Prostate gland (tissue), 2 donors: ENCODE measurements at regions not wholly inside any gene's neighbourhood (a gene's known extent, or its start where the extent isn't known, plus 50 kb on each side); places are given as distances from the start of the nearest gene placed in this dataset.
A peak's percentile ranks its signal among the peaks of the same experiment; 100 is the strongest.

Source experiments
- DNase-seq: peaks from one replicate; pipeline ENCODE4 v3.0.0-alpha.2; 2019; ENCODE audit warnings: low spot score
- H3K27ac ChIP-seq, 2 donors: fragments of 200-600 bp; sonication (generic); 2 replicates each; pipeline ENCODE4 v1.5.1; 2017 to 2019
- H3K27me3 ChIP-seq: fragments of 200-600 bp; sonication (generic); replicated peaks from 2 replicates; pipeline ENCODE4 v1.5.1; 2019; ENCODE audit not compliant: insufficient read depth
- H3K36me3 ChIP-seq, 2 donors: fragments of 200-600 bp; sonication (generic); 1 replicate in 1 of 2; 2 replicates in 1 of 2; pipeline versions ENCODE4 v1.5.1 to v1.8.1; 2017 to 2019
- H3K4me1 ChIP-seq: fragments of 200-600 bp; sonication (generic); replicated peaks from 2 replicates; pipeline ENCODE4 v1.5.1; 2019
- H3K4me3 ChIP-seq, 2 donors: fragments of 200-600 bp; sonication (generic); 2 replicates each; pipeline ENCODE4 v1.5.1; 2017 to 2019
- H3K9me3 ChIP-seq: fragments of 200-600 bp; sonication (generic); 2 replicates; pipeline ENCODE4 v1.5.1; 2017
- POLR2A ChIP-seq: fragments of 450-650 bp; IDR thresholded peaks from one replicate; pipeline ENCODE4 v1.6.1; 2016; ENCODE audit warnings: antibody characterized with exemption, mild to moderate bottlenecking
- POLR2AphosphoS5 ChIP-seq: sonication (generic); formaldehyde crosslinking; IDR thresholded peaks from one replicate; pipeline ENCODE4 v1.6.1; 2017; ENCODE audit warnings: antibody characterized with exemption
- WGBS: methylation state at CpG from one replicate; pipeline ENCODE4 v1.1.5; 2018; 5-methylcytosine and 5-hydroxymethylcytosine counted together
- intact Hi-C: fragments of 100-400 bp; cut with DNase I; formaldehyde crosslinking; loops from one replicate; pipeline ENCODE4 v1.14.2; 2022
- TF ChIP-seq, protein P1 (sequence below), 4 experiments: fragments of 200-600 bp in 2 of 4; fragments of 450-650 bp in 2 of 4; sonication (generic) in 2 of 4; IDR thresholded peaks; 1 replicate in 3 of 4; 2 replicates in 1 of 4; pipeline ENCODE4 v1.5.1; 2016 to 2019; ENCODE audit warnings: antibody characterized with exemption in 4 of 4, mild to moderate bottlenecking in 2 of 4, moderate library complexity in 2 of 4

DNA sequence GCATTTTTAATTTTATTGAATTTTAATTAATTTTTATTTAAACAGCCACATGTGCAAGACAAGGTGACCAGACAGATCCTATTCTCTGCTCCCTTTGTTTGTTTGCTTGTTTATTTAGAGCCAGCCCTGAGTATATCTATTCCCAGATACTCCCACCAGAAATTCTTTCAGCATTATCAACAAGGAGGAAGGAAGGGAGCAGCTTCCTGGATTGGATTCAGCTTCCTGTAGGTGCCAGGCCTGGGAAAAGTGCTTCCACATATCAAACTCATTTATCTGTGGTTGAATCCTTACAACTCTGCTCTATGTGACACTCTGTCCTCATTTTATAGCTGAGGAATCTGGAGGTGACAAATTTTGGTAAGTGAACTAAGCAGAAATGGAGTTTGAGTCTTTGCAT is 60.5 kb upstream of the KLF7 start:
- Histone ChIP-seq H3K36me3 (no peaks in the 10 kb centered on the region), H3K4me3 (no peak overlapping the region), H3K9me3 (no peaks in the 10 kb centered on the region), H3K27ac (no peak overlapping the region), H3K27me3 (no peaks in the 10 kb centered on the region), H3K4me1 (peaks cover 10% of the 10 kb centered on the region)
- intact Hi-C loops = loop anchor here (5.0 kb wide), 1 partner anchor 59 kb away; the partner anchor contains the start of gene KLF7
- DNase-seq = no peak
- TF ChIP-seq POLR2A (no peak), POLR2AphosphoS5 (no peak)
- TF ChIP-seq, protein P1, sequence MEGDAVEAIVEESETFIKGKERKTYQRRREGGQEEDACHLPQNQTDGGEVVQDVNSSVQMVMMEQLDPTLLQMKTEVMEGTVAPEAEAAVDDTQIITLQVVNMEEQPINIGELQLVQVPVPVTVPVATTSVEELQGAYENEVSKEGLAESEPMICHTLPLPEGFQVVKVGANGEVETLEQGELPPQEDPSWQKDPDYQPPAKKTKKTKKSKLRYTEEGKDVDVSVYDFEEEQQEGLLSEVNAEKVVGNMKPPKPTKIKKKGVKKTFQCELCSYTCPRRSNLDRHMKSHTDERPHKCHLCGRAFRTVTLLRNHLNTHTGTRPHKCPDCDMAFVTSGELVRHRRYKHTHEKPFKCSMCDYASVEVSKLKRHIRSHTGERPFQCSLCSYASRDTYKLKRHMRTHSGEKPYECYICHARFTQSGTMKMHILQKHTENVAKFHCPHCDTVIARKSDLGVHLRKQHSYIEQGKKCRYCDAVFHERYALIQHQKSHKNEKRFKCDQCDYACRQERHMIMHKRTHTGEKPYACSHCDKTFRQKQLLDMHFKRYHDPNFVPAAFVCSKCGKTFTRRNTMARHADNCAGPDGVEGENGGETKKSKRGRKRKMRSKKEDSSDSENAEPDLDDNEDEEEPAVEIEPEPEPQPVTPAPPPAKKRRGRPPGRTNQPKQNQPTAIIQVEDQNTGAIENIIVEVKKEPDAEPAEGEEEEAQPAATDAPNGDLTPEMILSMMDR (IDR thresholded peaks at IDR 0.05) = no peak

DNA sequence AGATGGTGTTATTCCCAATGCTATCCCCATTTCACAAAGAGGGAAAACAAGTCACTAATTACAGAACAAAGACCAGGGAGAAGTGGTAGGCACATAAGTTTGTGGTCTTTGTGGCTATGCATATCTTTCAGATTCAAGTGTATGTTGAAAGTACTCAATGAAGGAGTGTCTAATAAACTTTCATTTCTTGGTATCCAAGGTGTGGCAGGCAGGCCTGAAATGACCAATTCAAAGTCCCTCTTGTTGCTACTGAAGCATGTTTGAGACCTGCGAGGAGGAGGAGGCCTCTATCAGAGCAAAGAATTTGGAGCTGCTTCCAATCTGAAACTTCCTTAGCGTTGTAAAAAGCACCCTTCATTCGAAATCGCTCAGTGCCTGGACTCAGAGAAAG is 60.9 kb upstream of the KLF7 start:
- no peak overlapping the region for H3K27ac ChIP-seq
- no peak for TF ChIP-seq POLR2A
- no peaks in the 10 kb centered on the region for H3K36me3 ChIP-seq
- H3K27me3 ChIP-seq = no peaks in the 10 kb centered on the region
- no peaks in the 10 kb centered on the region for H3K9me3 ChIP-seq
- no peak for DNase-seq
- intact Hi-C loops = loop anchor here (5.0 kb wide), 1 partner anchor 59 kb away; the partner anchor contains the start of gene KLF7
- H3K4me1 ChIP-seq = peaks cover 10% of the 10 kb centered on the region
- 40% methylated on average over 4 of the region's 4 CpGs for WGBS
- no peak overlapping the region for H3K4me3 ChIP-seq

DNA sequence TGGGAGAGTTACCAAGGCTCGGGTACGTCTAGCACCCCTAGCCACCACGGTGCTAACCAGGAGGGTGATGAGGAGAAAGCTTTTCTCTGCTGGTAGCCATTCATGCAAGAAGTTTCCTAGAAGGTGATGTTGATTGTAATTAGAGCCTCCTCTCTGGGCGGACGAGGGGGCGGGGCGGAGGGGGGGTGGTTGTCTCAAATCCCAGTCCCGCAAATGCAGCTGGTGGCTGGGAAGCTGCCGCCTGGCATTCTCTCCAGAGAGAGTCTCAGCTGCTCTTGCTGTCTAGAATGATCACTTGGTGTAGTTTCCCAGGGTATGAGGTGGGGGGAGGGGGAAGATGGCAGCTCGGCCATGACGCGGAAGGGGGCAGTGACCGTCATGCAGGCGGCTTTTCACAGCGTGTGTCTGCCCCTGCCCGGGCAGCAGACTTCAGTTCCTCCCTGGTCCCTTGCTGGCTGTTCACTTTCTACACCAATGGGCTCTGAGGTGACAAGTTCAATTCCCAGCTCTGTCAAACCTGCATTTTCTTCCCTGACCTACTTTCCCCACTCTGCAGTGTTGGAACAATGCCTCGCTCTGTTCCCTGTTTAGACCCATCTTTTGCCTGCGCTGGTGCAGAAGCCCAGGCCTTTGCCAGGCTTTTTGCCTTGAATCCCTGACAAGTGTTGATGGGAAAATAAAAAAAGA is 61.5 kb upstream of the KLF7 start:
- TF ChIP-seq POLR2A = no peak
- TF ChIP-seq POLR2AphosphoS5 = no peak
- TF ChIP-seq, protein P1 (IDR thresholded peaks at IDR 0.05) = no peak
- H3K36me3 ChIP-seq = no peaks in the 10 kb centered on the region
- 27% methylated on average over 18 of the region's 18 CpGs for WGBS
- no peaks in the 10 kb centered on the region for H3K9me3 ChIP-seq
- intact Hi-C loops = loop anchor here (5.0 kb wide), 1 partner anchor 60 kb away; the partner anchor contains the start of gene KLF7
- no peaks in the 10 kb centered on the region for H3K27me3 ChIP-seq
- DNase-seq = no peak
- peaks cover 10% of the 10 kb centered on the region for H3K4me1 ChIP-seq
- H3K4me3 ChIP-seq = no peak overlapping the region
- peak overlapping the region in 1 of 2 donors; percentile 14 for H3K27ac ChIP-seq

DNA sequence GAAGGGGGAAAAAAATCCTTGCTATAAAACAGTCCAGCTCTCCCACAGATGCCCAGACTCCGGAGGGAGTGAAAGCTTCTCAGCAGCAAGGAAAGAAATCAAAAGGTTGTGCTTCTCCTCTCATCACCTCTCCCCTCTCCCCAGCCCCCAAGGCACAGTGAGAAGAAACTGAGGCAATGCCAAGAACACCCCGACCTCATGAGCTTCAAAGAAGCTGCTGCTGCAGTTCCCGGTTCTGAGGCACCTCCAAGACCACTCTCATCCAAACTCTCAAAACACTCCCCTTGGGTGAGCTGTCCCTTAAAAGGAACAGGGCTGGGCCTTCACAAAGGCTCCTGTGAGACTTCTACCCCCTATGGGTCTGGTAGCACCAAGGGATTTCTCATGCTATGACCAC is 62.0 kb upstream of the KLF7 start:
- 26% methylated on average over 3 of the region's 3 CpGs for WGBS
- TF ChIP-seq, protein P1 (IDR thresholded peaks at IDR 0.05) = no peak
- no peak for TF ChIP-seq POLR2A
- TF ChIP-seq POLR2AphosphoS5 = no peak
- Histone ChIP-seq H3K4me3 (no peak overlapping the region), H3K9me3 (no peaks in the 10 kb centered on the region), H3K27ac (peak overlapping the region in 1 of 2 donors; percentile 23), H3K27me3 (no peaks in the 10 kb centered on the region), H3K4me1 (peaks cover 10% of the 10 kb centered on the region), H3K36me3 (no peaks in the 10 kb centered on the region)
- intact Hi-C loops = loop anchor here (5.0 kb wide), 1 partner anchor 60 kb away; the partner anchor contains the start of gene KLF7
- DNase-seq = no peak

DNA sequence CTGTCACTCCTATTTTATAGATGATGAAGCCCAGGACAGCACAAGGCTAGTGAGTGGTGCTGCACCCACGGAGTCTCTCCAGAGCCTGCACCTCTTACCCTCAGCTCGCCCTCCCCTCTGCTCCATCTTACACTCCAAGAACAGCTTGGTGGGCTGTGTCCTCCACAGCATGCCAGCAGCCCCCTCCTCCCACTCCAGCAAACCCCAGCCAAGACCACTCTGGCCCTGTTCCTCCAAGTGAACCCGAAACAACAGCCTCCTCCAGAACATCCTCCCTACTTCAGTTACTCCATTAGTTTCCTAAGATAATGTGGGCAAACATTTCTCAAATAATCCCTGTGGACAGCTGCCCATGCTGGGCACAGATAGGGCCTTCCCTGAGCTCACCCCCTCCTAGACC is 62.7 kb upstream of the KLF7 start:
- Histone ChIP-seq H3K27ac (peak overlapping the region in 1 of 2 donors; percentile 23), H3K9me3 (no peaks in the 10 kb centered on the region), H3K27me3 (no peaks in the 10 kb centered on the region), H3K36me3 (no peaks in the 10 kb centered on the region), H3K4me1 (peaks cover 10% of the 10 kb centered on the region), H3K4me3 (no peak overlapping the region)
- intact Hi-C loops = loop anchor here (5.0 kb wide), 1 partner anchor 61 kb away; the partner anchor contains the start of gene KLF7
- TF ChIP-seq, protein P1 (IDR thresholded peaks at IDR 0.05) = no peak
- TF ChIP-seq POLR2AphosphoS5 (no peak), POLR2A (no peak)
- 91% methylated on average over 3 of the region's 3 CpGs for WGBS
- no peak for DNase-seq
